ENCODE measurements at regions not wholly inside any gene's neighbourhood (a gene's known extent, or its start where the extent isn't known, plus 50 kb on each side); places are given as distances from the start of the nearest gene placed in this dataset.

- Histone ChIP-seq H3K9me2 (ENCODE audit: insufficient read depth, low read length) (no peaks in the 10 kb centered on the region), H3K4me3 (ENCODE audit: low read length) (no peak overlapping the region), H3F3A (ENCODE audit: insufficient read depth, low read length, poor library complexity, severe bottlenecking) (no peaks in the 10 kb centered on the region), H3K27ac (ENCODE audit: low read length) (no peak overlapping the region), H2AFZ (ENCODE audit: low read depth, low read length) (no peak overlapping the region), H3K4me2 (ENCODE audit: low read length) (no peak overlapping the region), H3K9ac (ENCODE audit: low read length) (no peak overlapping the region), H4K20me1 (ENCODE audit: insufficient read depth) (no peaks in the 10 kb centered on the region), H3K79me2 (replicated peaks; ENCODE audit: insufficient read depth, low read length) (no peaks in the 10 kb centered on the region), H3K36me3 (ENCODE audit: insufficient read depth, low read length) (no peaks in the 10 kb centered on the region), H3K9me3 (ENCODE audit: low read length) (no peaks in the 10 kb centered on the region), H3K27me3 (ENCODE audit: insufficient read depth, low read depth, low read length) (no peaks in the 10 kb centered on the region)
- TF ChIP-seq SMC3 (conservative IDR thresholded peaks at IDR 0.05; ENCODE audit: poor library complexity) = no peak
- no peak for TF ChIP-seq CTCF (IDR thresholded peaks at IDR 0.05; ENCODE audit: poor library complexity, severe bottlenecking)
- no peak for TF ChIP-seq EZH2 (IDR thresholded peaks at IDR 0.05; ENCODE audit: borderline replicate concordance, insufficient read depth, low read length, poor library complexity, severe bottlenecking)
- TF ChIP-seq RAD21 (conservative IDR thresholded peaks at IDR 0.05) = no peak
- TF ChIP-seq EP300 (conservative IDR thresholded peaks at IDR 0.05; ENCODE audit: poor library complexity, severe bottlenecking) = no peak
- TF ChIP-seq MXI1 (conservative IDR thresholded peaks at IDR 0.05; ENCODE audit: poor library complexity, severe bottlenecking) = no peak
- TF ChIP-seq TAF1 (IDR thresholded peaks at IDR 0.05; ENCODE audit: low read depth) = no peak
- no peak for TF ChIP-seq POLR2AphosphoS5 (IDR thresholded peaks at IDR 0.05)
- no peak for TF ChIP-seq REST (IDR thresholded peaks at IDR 0.05; ENCODE audit: borderline replicate concordance)
Measured at GRCh38 chr2:133691336-133691735, 123.1 kb upstream of the NCKAP5 start.

- Histone ChIP-seq H3K27ac (ENCODE audit: low read length) (no peak overlapping the region), H2AFZ (ENCODE audit: low read depth, low read length) (no peak overlapping the region), H3F3A (ENCODE audit: insufficient read depth, low read length, poor library complexity, severe bottlenecking) (no peaks in the 10 kb centered on the region)
Measured at GRCh38 chr2:133705287-133705686, 137.0 kb upstream of the NCKAP5 start.

More at GRCh38 chr2:133705287-133705686, 137.0 kb upstream of the NCKAP5 start:
- Histone ChIP-seq H3K9ac (ENCODE audit: low read length) (no peak overlapping the region), H3K4me3 (ENCODE audit: low read length) (no peak overlapping the region), H3K27me3 (ENCODE audit: insufficient read depth, low read depth, low read length) (no peaks in the 10 kb centered on the region), H3K9me3 (ENCODE audit: low read length) (no peaks in the 10 kb centered on the region), H3K9me2 (ENCODE audit: insufficient read depth, low read length) (no peaks in the 10 kb centered on the region), H4K20me1 (ENCODE audit: insufficient read depth) (no peaks in the 10 kb centered on the region), H3K79me2 (replicated peaks; ENCODE audit: insufficient read depth, low read length) (no peaks in the 10 kb centered on the region), H3K36me3 (ENCODE audit: insufficient read depth, low read length) (no peaks in the 10 kb centered on the region), H3K4me2 (ENCODE audit: low read length) (no peak overlapping the region)
- TF ChIP-seq REST (IDR thresholded peaks at IDR 0.05; ENCODE audit: borderline replicate concordance) (no peak), MXI1 (conservative IDR thresholded peaks at IDR 0.05; ENCODE audit: poor library complexity, severe bottlenecking) (no peak), EP300 (conservative IDR thresholded peaks at IDR 0.05; ENCODE audit: poor library complexity, severe bottlenecking) (no peak)
